ENCODE measurements at regions not wholly inside any gene's neighbourhood (a gene's known extent, or its start where the extent isn't known, plus 50 kb on each side); places are given as distances from the start of the nearest gene placed in this dataset.
A peak's percentile ranks its signal among the peaks of the same experiment; 100 is the strongest.

DNA sequence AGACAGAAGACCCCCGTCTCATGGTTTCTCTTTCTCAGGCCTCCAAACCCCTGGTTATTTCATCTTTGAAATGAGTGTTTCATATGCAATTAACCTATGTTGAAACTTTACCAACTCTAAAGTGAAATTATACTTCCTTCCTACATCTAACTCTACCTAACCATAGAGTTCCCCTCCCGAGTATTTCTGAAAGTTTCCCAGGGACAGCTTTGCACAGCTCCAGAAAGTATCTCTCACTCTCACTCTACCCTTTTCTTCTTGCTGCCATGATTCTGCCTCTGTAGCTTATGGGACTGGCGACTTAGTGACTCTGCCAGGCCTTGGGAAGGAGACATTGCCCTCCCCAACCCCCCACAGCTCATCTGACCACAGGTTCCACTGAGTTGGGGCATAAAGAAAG, 107.9 kb downstream of the B3GNT2 start:
- TF ChIP-seq, protein P1, sequence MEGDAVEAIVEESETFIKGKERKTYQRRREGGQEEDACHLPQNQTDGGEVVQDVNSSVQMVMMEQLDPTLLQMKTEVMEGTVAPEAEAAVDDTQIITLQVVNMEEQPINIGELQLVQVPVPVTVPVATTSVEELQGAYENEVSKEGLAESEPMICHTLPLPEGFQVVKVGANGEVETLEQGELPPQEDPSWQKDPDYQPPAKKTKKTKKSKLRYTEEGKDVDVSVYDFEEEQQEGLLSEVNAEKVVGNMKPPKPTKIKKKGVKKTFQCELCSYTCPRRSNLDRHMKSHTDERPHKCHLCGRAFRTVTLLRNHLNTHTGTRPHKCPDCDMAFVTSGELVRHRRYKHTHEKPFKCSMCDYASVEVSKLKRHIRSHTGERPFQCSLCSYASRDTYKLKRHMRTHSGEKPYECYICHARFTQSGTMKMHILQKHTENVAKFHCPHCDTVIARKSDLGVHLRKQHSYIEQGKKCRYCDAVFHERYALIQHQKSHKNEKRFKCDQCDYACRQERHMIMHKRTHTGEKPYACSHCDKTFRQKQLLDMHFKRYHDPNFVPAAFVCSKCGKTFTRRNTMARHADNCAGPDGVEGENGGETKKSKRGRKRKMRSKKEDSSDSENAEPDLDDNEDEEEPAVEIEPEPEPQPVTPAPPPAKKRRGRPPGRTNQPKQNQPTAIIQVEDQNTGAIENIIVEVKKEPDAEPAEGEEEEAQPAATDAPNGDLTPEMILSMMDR (IDR thresholded peaks at IDR 0.05; ENCODE audit: low read depth, low read length, missing control alignments): no peak
- H3K4me3 ChIP-seq (replicated peaks; ENCODE audit: low read depth, low read length): no peak overlapping the region
- no peak for DNase-seq (ENCODE audit: extremely low read depth, low read depth)

- no peak for DNase-seq (ENCODE audit: extremely low read depth, low read depth)
- TF ChIP-seq, protein P1 (IDR thresholded peaks at IDR 0.05; ENCODE audit: low read depth, low read length, missing control alignments): no peak
- no peak overlapping the region for H3K4me3 ChIP-seq (replicated peaks; ENCODE audit: low read depth, low read length)
These were observed 106.9 kb downstream of the B3GNT2 start for GRCh38 chr2:62302631-62303435.

DNA sequence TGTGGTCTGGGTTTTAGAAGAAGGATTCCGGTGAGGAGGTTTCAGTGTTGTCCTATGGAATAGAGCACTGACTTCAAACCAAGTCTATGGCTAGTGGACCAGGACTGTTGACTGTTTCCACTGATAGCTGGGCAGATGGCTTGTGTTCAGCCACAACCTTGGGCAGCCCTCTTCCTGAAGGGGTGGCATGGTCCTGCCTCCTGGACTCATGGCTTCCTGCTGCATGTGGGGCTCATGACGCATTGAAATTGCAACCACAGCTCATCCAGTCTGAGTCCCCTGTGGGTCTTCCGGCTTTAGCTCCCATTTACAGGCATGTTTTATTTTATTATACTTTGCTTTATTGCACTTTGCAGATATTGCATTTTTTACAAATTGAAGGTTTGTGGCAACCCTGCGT, 105.0 kb downstream of the B3GNT2 start:
- DNase-seq (ENCODE audit: extremely low read depth, low read depth): no peak
- TF ChIP-seq, protein P1 (IDR thresholded peaks at IDR 0.05; ENCODE audit: low read depth, low read length, missing control alignments): no peak
- H3K4me3 ChIP-seq (replicated peaks; ENCODE audit: low read depth, low read length): no peak overlapping the region

- no peak for DNase-seq (ENCODE audit: extremely low read depth, low read depth)
- TF ChIP-seq, protein P1 (IDR thresholded peaks at IDR 0.05; ENCODE audit: low read depth, low read length, missing control alignments): peak; percentile 24
- H3K4me3 ChIP-seq (replicated peaks; ENCODE audit: low read depth, low read length): no peak overlapping the region
These were observed 101.7 kb downstream of the B3GNT2 start for GRCh38 chr2:62297624-62298010.

GRCh38 chr2:62296832-62297623, 101.1 kb downstream of the B3GNT2 start:
- TF ChIP-seq, protein P1 (IDR thresholded peaks at IDR 0.05; ENCODE audit: low read depth, low read length, missing control alignments): no peak
- DNase-seq (ENCODE audit: extremely low read depth, low read depth): no peak
- no peak overlapping the region for H3K4me3 ChIP-seq (replicated peaks; ENCODE audit: low read depth, low read length)

DNA sequence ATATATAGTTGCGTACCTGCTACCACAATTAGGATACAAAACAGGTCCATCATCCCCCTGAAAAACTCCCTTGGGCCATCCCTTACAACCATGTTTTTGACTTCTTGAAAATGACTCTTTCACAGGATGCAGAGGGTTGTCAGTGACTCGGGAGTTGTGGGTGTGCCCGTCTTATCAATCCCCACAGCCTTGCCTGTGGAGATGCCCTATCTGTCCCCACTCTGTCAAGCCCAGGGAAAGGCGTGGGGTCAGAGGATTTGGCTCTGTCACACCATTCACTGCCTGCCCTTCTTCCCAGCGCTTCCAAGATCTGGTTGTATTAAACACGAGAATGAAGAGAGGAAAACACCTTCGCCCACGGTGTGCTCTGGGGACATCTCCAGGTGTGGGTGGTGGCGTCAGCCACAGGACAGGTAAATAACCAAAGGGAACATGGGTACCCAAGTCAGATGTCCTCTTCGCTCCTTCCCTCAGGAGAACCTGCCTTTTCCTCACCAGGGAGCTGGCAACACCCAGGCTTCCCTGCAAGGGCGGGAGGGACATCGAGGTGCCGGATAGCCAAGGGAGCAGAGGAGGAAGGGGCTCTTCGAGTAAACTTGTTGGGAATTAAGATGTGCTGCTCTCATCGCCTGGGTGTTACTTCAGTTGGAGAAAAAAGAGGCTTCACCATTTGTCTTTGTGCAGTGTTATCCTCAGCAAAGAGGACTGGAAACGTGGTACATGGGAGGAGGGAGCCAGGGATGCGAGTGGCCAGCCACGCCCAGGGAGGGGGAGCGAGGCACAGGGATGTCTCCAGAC, 100.3 kb downstream of the B3GNT2 start:
- TF ChIP-seq, protein P1 (IDR thresholded peaks at IDR 0.05; ENCODE audit: low read depth, low read length, missing control alignments): no peak
- DNase-seq (ENCODE audit: extremely low read depth, low read depth): no peak

More for the DNA sequence above, 100.3 kb downstream of the B3GNT2 start:
- H3K4me3 ChIP-seq (replicated peaks; ENCODE audit: low read depth, low read length): no peak overlapping the region

All from HFF-Myc (cell line).